GM23248 (cell line): ENCODE measurements at regions not wholly inside any gene's neighbourhood (a gene's known extent, or its start where the extent isn't known, plus 50 kb on each side); places are given as distances from the start of the nearest gene placed in this dataset.
A peak's percentile ranks its signal among the peaks of the same experiment; 100 is the strongest.
"Not testable (repeated sequence)": the region's sequence is repeated elsewhere in the genome, so short reads cannot be mapped to it uniquely, and the experiment has no call there.

Experiments used
- DNase-seq: peaks from one replicate; pipeline ENCODE4 v3.0.0-alpha.2; 2015
- H2AFZ ChIP-seq: fragments of 200-600 bp; sonication (generic); 2 replicates; pipeline ENCODE4 v1.6.1; 2016; ENCODE audit warnings: antibody characterized with exemption
- H3F3A ChIP-seq: fragments of 200-600 bp; sonication (generic); 2 replicates; pipeline ENCODE4 v1.6.1; 2016; ENCODE audit warnings: mild to moderate bottlenecking, antibody characterized with exemption, mixed run types; ENCODE audit not compliant: insufficient read depth
- H3K27ac ChIP-seq: fragments of 200-600 bp; sonication (generic); 2 replicates; pipeline ENCODE4 v1.5.1; 2016; ENCODE audit warnings: mild to moderate bottlenecking
- H3K27me3 ChIP-seq: fragments of 200-600 bp; sonication (generic); replicated peaks from 2 replicates; pipeline ENCODE4 v1.6.1; 2016; ENCODE audit warnings: mild to moderate bottlenecking; ENCODE audit not compliant: insufficient read depth
- H3K36me3 ChIP-seq: fragments of 200-600 bp; sonication (generic); 2 replicates; pipeline ENCODE4 v1.6.1; 2016; ENCODE audit warnings: low read depth, mild to moderate bottlenecking
- H3K4me1 ChIP-seq: fragments of 200-600 bp; sonication (generic); 2 replicates; pipeline ENCODE4 v1.6.1; 2016; ENCODE audit warnings: mild to moderate bottlenecking; ENCODE audit not compliant: insufficient read depth
- H3K4me2 ChIP-seq: fragments of 200-600 bp; sonication (generic); one replicate; pipeline ENCODE4 v1.6.1; 2016; ENCODE audit warnings: mild to moderate bottlenecking; ENCODE audit not compliant: unreplicated experiment
- H3K4me3 ChIP-seq: fragments of 200-600 bp; sonication (generic); 2 replicates; pipeline ENCODE4 v1.5.1; 2016; ENCODE audit warnings: mild to moderate bottlenecking
- H3K79me2 ChIP-seq: fragments of 200-600 bp; sonication (generic); 2 replicates; pipeline ENCODE4 v1.6.1; 2016; ENCODE audit warnings: mild to moderate bottlenecking; ENCODE audit not compliant: insufficient read depth
- H3K9ac ChIP-seq: fragments of 200-600 bp; sonication (generic); 2 replicates; pipeline ENCODE4 v1.6.1; 2016; ENCODE audit warnings: mild to moderate bottlenecking
- H3K9me2 ChIP-seq: fragments of 200-600 bp; sonication (generic); 2 replicates; pipeline ENCODE4 v1.6.1; 2016; ENCODE audit warnings: mixed run types, mild to moderate bottlenecking, moderate library complexity; ENCODE audit not compliant: insufficient read depth
- H3K9me3 ChIP-seq: fragments of 200-600 bp; sonication (generic); one replicate; pipeline ENCODE4 v1.6.1; 2017; ENCODE audit warnings: low read depth
- H4K20me1 ChIP-seq: fragments of 200-600 bp; sonication (generic); 2 replicates; pipeline ENCODE4 v1.6.0; 2016; ENCODE audit not compliant: insufficient read depth
- EZH2 ChIP-seq: fragments of 200-600 bp; sonication (generic); IDR thresholded peaks from 2 replicates; pipeline ENCODE4 v1.6.1; 2018; ENCODE audit warnings: antibody characterized with exemption, mild to moderate bottlenecking; ENCODE audit not compliant: insufficient read depth, poor library complexity, severe bottlenecking
- EZH2phosphoT487 ChIP-seq: fragments of 200-600 bp; sonication (generic); IDR thresholded peaks from 2 replicates; pipeline ENCODE4 v1.6.1; 2018; ENCODE audit warnings: antibody characterized with exemption, moderate library complexity, mild to moderate bottlenecking, low read depth; ENCODE audit not compliant: insufficient read depth
- WGBS, 2 experiments: methylation state at CpG; one replicate each; pipeline ENCODE4 v1.1.6; 2015 to 2017; ENCODE audit warnings: low lambda C conversion rate in 2 of 2, low coverage in 1 of 2; ENCODE audit errors: missing lambda C conversion rate in 2 of 2; 5-methylcytosine and 5-hydroxymethylcytosine counted together
- in situ Hi-C: fragments of 300-500 bp; cut with MboI; formaldehyde crosslinking; loops from 2 replicates; pipeline ENCODE4 v1.15.0; 2020

DNA sequence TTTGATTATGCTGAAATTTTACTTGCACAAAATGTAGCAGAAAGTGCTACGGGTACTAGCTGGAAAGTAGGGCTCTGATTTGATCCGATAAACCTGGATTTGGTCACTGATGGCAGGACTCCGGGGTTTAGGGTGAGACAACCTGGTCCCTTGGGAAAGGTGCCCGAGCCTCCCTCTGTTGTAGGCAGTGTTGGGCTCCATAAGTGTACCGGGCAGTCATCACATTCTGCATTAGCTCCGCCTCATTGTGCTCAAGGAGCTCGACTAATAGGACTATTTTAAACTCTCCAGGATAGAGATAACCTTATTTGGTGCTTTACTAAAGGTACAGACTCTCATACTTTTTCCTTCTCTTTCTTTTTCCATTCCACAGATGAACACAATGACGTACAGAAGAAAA is 117.6 kb downstream of the UTRN start:
- TF ChIP-seq EZH2 = no peak
- TF ChIP-seq EZH2phosphoT487 = no peak
- Histone ChIP-seq H3K4me2 (no peak overlapping the region), H3K4me3 (no peak overlapping the region), H3K9me2 (no peaks in the 10 kb centered on the region), H3K9me3 (no peaks in the 10 kb centered on the region), H3K27ac (no peak overlapping the region), H4K20me1 (no peaks in the 10 kb centered on the region), H3K79me2 (peaks cover 100% of the 10 kb centered on the region), H3K4me1 (no peaks in the 10 kb centered on the region), H3F3A (no peaks in the 10 kb centered on the region), H3K9ac (no peak overlapping the region), H3K36me3 (peaks cover 10% of the 10 kb centered on the region), H3K27me3 (no peaks in the 10 kb centered on the region), H2AFZ (no peak overlapping the region)
- DNase-seq = no peak
- in situ Hi-C loops = no loop called here
- 86 to 93% methylated on average over 8 of the region's 8 CpGs for WGBS, 2 experiments

DNA sequence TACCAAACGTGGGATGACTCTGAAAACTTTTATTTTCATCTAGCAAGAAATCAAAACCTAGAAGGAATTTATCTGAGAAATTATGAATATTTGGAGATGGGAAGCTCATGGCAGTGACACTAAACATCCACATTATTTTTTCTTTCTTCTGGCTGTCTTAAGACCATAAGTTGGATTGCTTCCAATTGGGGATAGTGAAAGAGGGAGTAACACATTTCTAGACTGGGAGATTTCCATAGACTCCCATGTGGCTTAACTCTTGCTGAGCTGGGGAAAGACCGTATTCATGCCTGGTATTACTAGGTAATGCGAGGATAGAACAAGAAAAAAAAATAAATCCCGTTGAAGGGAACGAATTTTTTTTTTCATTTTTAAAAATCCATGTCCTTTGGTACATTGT is 120.0 kb downstream of the UTRN start:
- H3K79me2 ChIP-seq = peaks cover 100% of the 10 kb centered on the region

DNA sequence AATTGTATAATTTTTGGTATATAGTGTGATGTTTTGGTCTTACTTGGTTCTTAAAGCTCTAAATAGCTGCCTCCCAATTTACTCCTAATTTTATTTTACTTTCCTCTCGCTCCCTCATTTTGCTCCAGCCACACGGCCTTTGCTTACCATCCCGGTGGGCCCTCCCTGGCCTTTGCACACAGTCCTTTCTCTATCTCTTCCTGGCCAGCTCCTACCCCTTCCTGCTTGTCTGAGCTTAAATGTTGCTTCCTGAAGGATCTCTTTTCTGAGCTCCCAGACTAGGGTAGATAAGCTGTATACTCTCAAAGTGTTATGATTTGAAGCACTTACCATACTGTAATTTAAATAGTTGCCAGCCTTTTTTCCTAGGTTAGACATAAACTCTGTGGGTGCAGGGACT is 121.7 kb downstream of the UTRN start:
- Histone ChIP-seq H3K4me2 (no peak overlapping the region), H2AFZ (no peak overlapping the region), H3K9ac (no peak overlapping the region), H3K27ac (no peak overlapping the region), H3K9me2 (no peaks in the 10 kb centered on the region), H3K79me2 (peaks cover 100% of the 10 kb centered on the region), H3K4me3 (no peak overlapping the region), H3K36me3 (peaks cover 10% of the 10 kb centered on the region), H3K4me1 (0 out of 2 replicates have a peak, but pooled peaks cover under 1% of the 10 kb centered on the region), H3F3A (no peaks in the 10 kb centered on the region), H3K27me3 (no peaks in the 10 kb centered on the region), H3K9me3 (no peaks in the 10 kb centered on the region), H4K20me1 (no peaks in the 10 kb centered on the region)
- 96 to 100% methylated on average over 3 of the region's 3 CpGs for WGBS, 2 experiments
- in situ Hi-C loops = no loop called here
- TF ChIP-seq EZH2phosphoT487 (no peak), EZH2 (no peak)
- DNase-seq = no peak

More for the DNA sequence above, 120.0 kb downstream of the UTRN start:
- Histone ChIP-seq H3K9me3 (no peaks in the 10 kb centered on the region), H3K4me2 (no peak overlapping the region), H3K36me3 (peaks cover 10% of the 10 kb centered on the region), H3F3A (no peaks in the 10 kb centered on the region), H3K4me3 (no peak overlapping the region), H4K20me1 (no peaks in the 10 kb centered on the region), H3K9me2 (no peaks in the 10 kb centered on the region), H3K4me1 (no peaks in the 10 kb centered on the region), H2AFZ (no peak overlapping the region), H3K27ac (no peak overlapping the region), H3K9ac (no peak overlapping the region), H3K27me3 (no peaks in the 10 kb centered on the region)
- no peak for DNase-seq
- in situ Hi-C loops = no loop called here
- TF ChIP-seq EZH2 (no peak), EZH2phosphoT487 (no peak)
- WGBS, 2 experiments = 90 to 94% methylated on average over 5 of the region's 5 CpGs

DNA sequence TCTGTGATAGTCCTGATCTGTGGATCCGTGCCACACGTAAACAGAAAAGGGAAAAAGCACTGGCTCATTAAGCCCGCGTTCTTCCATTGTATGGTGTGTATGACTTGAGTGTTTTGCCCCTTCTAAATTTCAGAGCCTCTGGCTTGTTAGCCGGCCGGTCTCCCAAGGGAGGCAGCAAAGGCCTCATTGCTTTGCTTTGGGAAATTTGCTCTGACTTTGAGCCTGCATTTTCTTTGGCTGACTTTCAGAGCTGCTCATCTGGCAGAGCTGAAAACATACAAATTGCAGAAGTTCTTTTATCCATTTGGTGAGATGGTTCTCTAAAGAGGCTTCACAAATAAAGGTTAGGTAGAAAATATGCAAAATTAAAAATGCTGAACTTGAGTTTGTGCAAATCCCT is 123.0 kb downstream of the UTRN start:
- 85% methylated on average over 6 of the region's 6 CpGs for WGBS, 2 experiments
- Histone ChIP-seq H3K27ac (no peak overlapping the region), H3K4me1 (peaks cover 11% of the 10 kb centered on the region; the same call in 1 of the 2 replicates), H3K9me3 (no peaks in the 10 kb centered on the region), H3K9ac (no peak overlapping the region), H4K20me1 (no peaks in the 10 kb centered on the region), H3K27me3 (no peaks in the 10 kb centered on the region), H3K36me3 (peaks cover 10% of the 10 kb centered on the region), H3K79me2 (peaks cover 100% of the 10 kb centered on the region), H3K9me2 (no peaks in the 10 kb centered on the region), H2AFZ (no peak overlapping the region), H3K4me2 (no peak overlapping the region), H3F3A (no peaks in the 10 kb centered on the region), H3K4me3 (no peak overlapping the region)
- in situ Hi-C loops = no loop called here
- no peak for TF ChIP-seq EZH2phosphoT487
- TF ChIP-seq EZH2 = no peak
- peak; percentile 33 for DNase-seq

DNA sequence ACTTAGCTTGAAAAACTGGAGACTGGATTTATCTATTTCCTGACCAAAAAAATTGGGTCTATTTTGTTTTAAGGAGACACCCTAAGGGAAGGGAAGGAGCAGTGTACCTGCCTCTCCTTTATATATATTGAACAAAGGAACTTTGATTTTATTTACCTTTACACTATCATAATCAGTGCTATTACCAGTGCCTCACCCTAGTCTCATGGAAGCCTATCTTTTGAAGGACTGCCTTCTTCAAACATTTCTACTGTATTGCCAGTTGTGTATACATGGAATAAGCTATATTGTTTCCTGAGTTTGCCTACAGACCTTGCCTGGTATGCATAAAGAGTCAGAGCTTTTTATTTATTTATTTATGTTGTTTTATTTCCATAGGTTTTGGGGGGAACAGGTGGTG is 124.9 kb downstream of the UTRN start:
- H2AFZ ChIP-seq = no peak overlapping the region

DNA sequence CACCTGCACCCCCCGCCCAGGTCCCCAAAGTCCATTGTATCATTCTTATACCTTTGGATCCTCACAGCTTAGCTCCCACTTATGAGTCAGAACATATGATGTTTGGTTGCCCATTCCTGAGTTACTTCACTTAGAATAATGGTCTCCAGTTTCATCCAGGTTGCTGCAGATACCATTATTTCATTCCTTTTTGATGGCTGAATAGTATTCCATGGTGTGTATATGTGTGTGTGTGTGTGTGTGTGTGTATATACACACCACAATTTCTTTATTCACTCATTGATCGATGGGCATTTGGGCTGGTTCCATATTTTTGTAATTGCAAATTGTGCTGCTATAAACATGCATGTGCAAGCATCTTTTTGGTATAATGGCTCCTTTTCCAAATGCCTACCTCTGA is 125.4 kb downstream of the UTRN start:
- in situ Hi-C loops, H3K4me2 ChIP-seq: not testable (repeated sequence)
- 93 to 100% methylated on average over 1 to 2 of the region's 2 CpGs for WGBS, 2 experiments

More for the DNA sequence above, 124.9 kb downstream of the UTRN start:
- H3K4me3 ChIP-seq = no peak overlapping the region
- H3K4me2 ChIP-seq = no peak overlapping the region
- no peaks in the 10 kb centered on the region for H3K9me3 ChIP-seq
- TF ChIP-seq EZH2 (no peak), EZH2phosphoT487 (no peak)
- peaks cover 15% of the 10 kb centered on the region; the same call in 1 of the 2 replicates for H3K4me1 ChIP-seq
- H3K9ac ChIP-seq = no peak overlapping the region
- in situ Hi-C loops = no loop called here
- no peaks in the 10 kb centered on the region for H4K20me1 ChIP-seq
- H3K27me3 ChIP-seq = no peaks in the 10 kb centered on the region
- H3K36me3 ChIP-seq = no peaks in the 10 kb centered on the region
- no peak overlapping the region for H3K27ac ChIP-seq
- H3K79me2 ChIP-seq = peaks cover 98% of the 10 kb centered on the region
- H3F3A ChIP-seq = peaks cover 3% of the 10 kb centered on the region; the same call in 1 of the 2 replicates
- DNase-seq = no peak
- no peaks in the 10 kb centered on the region for H3K9me2 ChIP-seq

More for the DNA sequence above, 125.4 kb downstream of the UTRN start:
- H2AFZ ChIP-seq, H3K4me3 ChIP-seq, H3F3A ChIP-seq, H3K9me2 ChIP-seq, H3K27ac ChIP-seq, H3K27me3 ChIP-seq, H4K20me1 ChIP-seq, H3K36me3 ChIP-seq, H3K9ac ChIP-seq, H3K9me3 ChIP-seq, DNase-seq: not testable (repeated sequence)
- peaks cover 93% of the 10 kb centered on the region for H3K79me2 ChIP-seq
- H3K4me1 ChIP-seq = peaks cover 20% of the 10 kb centered on the region
